ENCODE measurements at regions not wholly inside any gene's neighbourhood (a gene's known extent, or its start where the extent isn't known, plus 50 kb on each side); places are given as distances from the start of the nearest gene placed in this dataset.
A peak's percentile ranks its signal among the peaks of the same experiment; 100 is the strongest.
"Not testable (repeated sequence)": the region's sequence is repeated elsewhere in the genome, so short reads cannot be mapped to it uniquely, and the experiment has no call there.

- Histone ChIP-seq H3K4me1 (no peaks in the 10 kb centered on the region), H3K27ac (no peak overlapping the region), H3K27me3 (no peaks in the 10 kb centered on the region), H3K36me3 (no peaks in the 10 kb centered on the region), H3K9me3 (peaks cover 0 to 19% (median 3%) of the 10 kb centered on the region in 12 donors), H3K4me3 (no peak overlapping the region)
- intact Hi-C loops (cut with DNase I): no loop called here
- ATAC-seq (peak in 1 of 4 donors; percentile 45), DNase-seq (no peak)
- TF ChIP-seq, protein P1, sequence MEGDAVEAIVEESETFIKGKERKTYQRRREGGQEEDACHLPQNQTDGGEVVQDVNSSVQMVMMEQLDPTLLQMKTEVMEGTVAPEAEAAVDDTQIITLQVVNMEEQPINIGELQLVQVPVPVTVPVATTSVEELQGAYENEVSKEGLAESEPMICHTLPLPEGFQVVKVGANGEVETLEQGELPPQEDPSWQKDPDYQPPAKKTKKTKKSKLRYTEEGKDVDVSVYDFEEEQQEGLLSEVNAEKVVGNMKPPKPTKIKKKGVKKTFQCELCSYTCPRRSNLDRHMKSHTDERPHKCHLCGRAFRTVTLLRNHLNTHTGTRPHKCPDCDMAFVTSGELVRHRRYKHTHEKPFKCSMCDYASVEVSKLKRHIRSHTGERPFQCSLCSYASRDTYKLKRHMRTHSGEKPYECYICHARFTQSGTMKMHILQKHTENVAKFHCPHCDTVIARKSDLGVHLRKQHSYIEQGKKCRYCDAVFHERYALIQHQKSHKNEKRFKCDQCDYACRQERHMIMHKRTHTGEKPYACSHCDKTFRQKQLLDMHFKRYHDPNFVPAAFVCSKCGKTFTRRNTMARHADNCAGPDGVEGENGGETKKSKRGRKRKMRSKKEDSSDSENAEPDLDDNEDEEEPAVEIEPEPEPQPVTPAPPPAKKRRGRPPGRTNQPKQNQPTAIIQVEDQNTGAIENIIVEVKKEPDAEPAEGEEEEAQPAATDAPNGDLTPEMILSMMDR (IDR thresholded peaks at IDR 0.05): no peak
- no peak for TF ChIP-seq POLR2A (IDR thresholded peaks at IDR 0.05)
Measured at GRCh38 chr3:35137612-35138011, 501.7 kb upstream of the ARPP21 start.

DNA sequence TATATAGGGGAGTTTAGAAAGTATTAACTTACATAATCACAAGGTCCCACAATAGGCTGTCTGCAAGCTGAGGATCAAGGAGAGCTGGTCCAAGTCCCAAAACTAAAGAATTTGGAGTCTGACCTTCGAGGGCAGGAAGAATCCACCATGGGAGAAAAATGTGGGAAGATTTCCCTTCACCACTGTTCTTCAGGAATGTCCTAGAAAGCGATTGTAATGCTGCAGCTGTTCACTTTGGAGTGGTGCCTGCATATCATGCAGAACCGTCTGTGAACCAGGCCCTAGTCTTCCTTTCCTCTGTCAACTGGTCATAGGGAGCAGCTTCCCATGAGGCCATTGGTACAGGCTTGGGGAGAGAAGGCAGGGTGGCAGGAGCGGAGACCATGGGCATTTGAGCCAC lies 497.9 kb upstream of the ARPP21 start:
- no peak for ATAC-seq
- Histone ChIP-seq H3K4me1 (no peaks in the 10 kb centered on the region), H3K36me3 (no peaks in the 10 kb centered on the region), H3K4me3 (no peak overlapping the region), H3K27ac (no peak overlapping the region), H3K27me3 (no peaks in the 10 kb centered on the region), H3K9me3 (peaks cover 0 to 19% (median 3%) of the 10 kb centered on the region in 12 donors)
- 53 to 70% (median 61%) methylated on average over 4 of the region's 4 CpGs for WGBS, 4 donors
- DNase-seq: no peak
- intact Hi-C loops (cut with DNase I): no loop called here
- TF ChIP-seq POLR2A (IDR thresholded peaks at IDR 0.05): no peak
- TF ChIP-seq, protein P1 (IDR thresholded peaks at IDR 0.05): no peak

DNA sequence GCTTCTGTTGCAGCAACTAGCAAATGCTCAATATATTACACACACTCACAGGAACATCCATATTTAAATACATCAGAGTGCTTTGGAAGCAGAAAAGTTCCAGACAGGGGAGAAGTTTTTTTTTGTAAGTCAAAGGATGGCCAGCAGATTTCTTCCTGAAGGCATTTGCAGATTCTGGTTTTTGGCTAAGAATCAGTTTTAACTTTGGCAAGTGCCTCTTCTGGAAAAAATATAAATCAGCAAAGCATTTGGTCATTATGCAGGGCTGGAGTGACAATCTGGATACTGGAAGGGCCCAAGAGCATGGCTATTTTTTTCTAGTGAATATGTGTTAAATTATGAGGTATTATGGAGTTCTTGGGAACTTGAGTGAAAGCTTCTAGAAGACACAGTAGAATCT lies 495.3 kb upstream of the ARPP21 start:
- no peak overlapping the region for H3K27ac ChIP-seq
- H3K4me3 ChIP-seq: no peak overlapping the region
- H3K9me3 ChIP-seq: peaks cover 0 to 19% (median 3%) of the 10 kb centered on the region in 12 donors
- no peak for DNase-seq
- H3K27me3 ChIP-seq: no peaks in the 10 kb centered on the region
- H3K36me3 ChIP-seq: no peaks in the 10 kb centered on the region
- no peak for TF ChIP-seq POLR2A (IDR thresholded peaks at IDR 0.05)
- TF ChIP-seq, protein P1 (IDR thresholded peaks at IDR 0.05): no peak
- intact Hi-C loops (cut with DNase I): no loop called here
- no peaks in the 10 kb centered on the region for H3K4me1 ChIP-seq
- ATAC-seq: no peak

GRCh38 chr3:35146256-35147035 lies 492.9 kb upstream of the ARPP21 start:
- H3K4me3 ChIP-seq; DNase-seq; H3K27ac ChIP-seq; H3K4me1 ChIP-seq; H3K36me3 ChIP-seq; intact Hi-C loops (cut with DNase I); H3K27me3 ChIP-seq; ATAC-seq: not testable (repeated sequence)
- WGBS, 4 donors: 88 to 92% (median 89%) methylated on average over 10 of the region's 10 CpGs
- peaks cover 0 to 12% (median 0%) of the 10 kb centered on the region in 12 donors for H3K9me3 ChIP-seq
